Kidney (tissue), 13 donors: ENCODE measurements at regions not wholly inside any gene's neighbourhood (a gene's known extent, or its start where the extent isn't known, plus 50 kb on each side); places are given as distances from the start of the nearest gene placed in this dataset.

Experiments
- DNase-seq, 5 donors: peaks; one replicate each; pipeline ENCODE4 v3.0.0-alpha.2; 2013 to 2020
- FAIRE-seq: peaks from 2 replicates; lab custom pipeline; 2012; peaks lifted over from hg19 to GRCh38; lab: Jason Lieb, UNC
- H3K27ac ChIP-seq, 2 donors: one replicate each; pipeline ENCODE4 v1.7.0; 2013; ENCODE audit warnings: low read depth in 2 of 2, low read length in 2 of 2, inconsistent platforms in 1 of 2
- H3K27me3 ChIP-seq: one replicate; pipeline ENCODE4 v1.7.1; 2013; ENCODE audit warnings: low read length, inconsistent platforms; ENCODE audit not compliant: control insufficient read depth, insufficient read depth
- H3K36me3 ChIP-seq, 3 donors: one replicate each; pipeline versions ENCODE4 v1.7.0 to v1.7.1; 2013; ENCODE audit warnings: low read length in 3 of 3, control low read depth in 1 of 3, inconsistent platforms in 1 of 3; ENCODE audit not compliant: insufficient read depth in 3 of 3, control insufficient read depth in 2 of 3
- H3K4me1 ChIP-seq, 3 donors: one replicate each; pipeline versions ENCODE4 v1.7.0 to v1.7.1; 2013; ENCODE audit warnings: low read length in 3 of 3, inconsistent platforms in 1 of 3, low read depth in 1 of 3; ENCODE audit not compliant: control insufficient read depth in 2 of 3, insufficient read depth in 2 of 3
- H3K4me3 ChIP-seq, 3 donors: one replicate each; pipeline versions ENCODE4 v1.7.0 to v1.8.1; 2013; ENCODE audit warnings: low read length in 3 of 3, control low read depth in 1 of 3, inconsistent platforms in 1 of 3
- H3K9ac ChIP-seq, 3 donors: one replicate each; pipeline versions ENCODE4 v1.7.0 to v1.7.1; 2013; ENCODE audit warnings: low read length in 3 of 3, control low read depth in 1 of 3, inconsistent platforms in 1 of 3
- H3K9me3 ChIP-seq, 3 donors: one replicate each; pipeline versions ENCODE4 v1.7.0 to v1.7.1; 2013; ENCODE audit warnings: low read length in 3 of 3, control low read depth in 1 of 3, inconsistent platforms in 1 of 3; ENCODE audit not compliant: control insufficient read depth in 2 of 3, insufficient read depth in 1 of 3
- intact Hi-C: fragments of 100-400 bp; cut with DNase I; formaldehyde crosslinking; loops from one replicate; pipeline ENCODE4 v1.11.1; 2022
- TF ChIP-seq, protein P1 (sequence below): IDR thresholded peaks from 3 replicates; pipeline ENCODE4 v1.5.1; 2012; ENCODE audit warnings: mild to moderate bottlenecking, moderate library complexity, borderline replicate concordance; ENCODE audit not compliant: insufficient read depth; ENCODE audit errors: extremely low read depth
- donor health status: control.
- donor health status: control.
- donor health status: control.
- donor health status: control.
- donor health status: control.
- donor health status: DM: yes; HTN: yes; CAD: no.
- donor health status: Normal renal cell carcinoma (clear cell type).

DNA sequence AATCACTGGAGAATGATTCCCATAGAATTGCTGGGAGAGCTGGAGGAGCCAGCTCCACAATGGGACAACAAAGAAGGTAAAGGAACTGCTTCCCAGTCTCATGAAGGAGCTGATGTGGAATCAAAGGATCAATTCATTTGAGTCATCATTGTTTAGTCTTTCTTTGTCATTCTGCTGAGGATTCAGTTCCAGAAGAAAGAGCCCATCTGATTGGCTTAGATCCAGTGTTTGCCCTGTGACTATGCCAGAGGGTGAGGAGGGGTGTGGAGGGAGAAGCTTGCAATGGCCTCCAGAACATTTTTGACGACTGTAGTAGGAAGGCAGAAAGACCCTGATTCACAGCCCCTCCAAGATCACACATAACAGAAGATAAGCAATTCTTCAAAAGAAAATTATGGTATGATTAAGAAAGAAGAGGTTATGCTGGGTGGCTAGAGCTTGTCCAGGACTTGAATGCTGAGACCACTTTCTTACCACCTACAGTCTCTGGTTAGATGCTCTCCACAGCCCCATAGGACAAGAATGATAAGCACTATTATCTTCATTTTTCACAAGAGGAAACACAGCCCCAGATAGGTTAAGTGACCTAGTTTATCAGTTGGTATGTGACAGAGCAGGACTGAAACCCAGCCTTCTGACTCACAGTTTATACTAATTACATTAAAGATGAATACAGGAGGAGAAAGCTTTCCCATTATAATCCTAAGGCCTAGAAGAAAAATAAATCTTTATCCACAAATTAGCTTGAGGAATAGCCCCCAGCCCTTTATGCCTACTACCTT lies 363.1 kb downstream of the PRELID2 start:
- H3K27me3 ChIP-seq: no peaks in the 10 kb centered on the region
- intact Hi-C loops: no loop called here
- no peak overlapping the region for H3K4me3 ChIP-seq
- H3K36me3 ChIP-seq: no peaks in the 10 kb centered on the region
- H3K4me1 ChIP-seq: no peaks in the 10 kb centered on the region
- H3K9me3 ChIP-seq: no peaks in the 10 kb centered on the region
- H3K27ac ChIP-seq: no peak overlapping the region
- no peak for FAIRE-seq
- TF ChIP-seq, protein P1, sequence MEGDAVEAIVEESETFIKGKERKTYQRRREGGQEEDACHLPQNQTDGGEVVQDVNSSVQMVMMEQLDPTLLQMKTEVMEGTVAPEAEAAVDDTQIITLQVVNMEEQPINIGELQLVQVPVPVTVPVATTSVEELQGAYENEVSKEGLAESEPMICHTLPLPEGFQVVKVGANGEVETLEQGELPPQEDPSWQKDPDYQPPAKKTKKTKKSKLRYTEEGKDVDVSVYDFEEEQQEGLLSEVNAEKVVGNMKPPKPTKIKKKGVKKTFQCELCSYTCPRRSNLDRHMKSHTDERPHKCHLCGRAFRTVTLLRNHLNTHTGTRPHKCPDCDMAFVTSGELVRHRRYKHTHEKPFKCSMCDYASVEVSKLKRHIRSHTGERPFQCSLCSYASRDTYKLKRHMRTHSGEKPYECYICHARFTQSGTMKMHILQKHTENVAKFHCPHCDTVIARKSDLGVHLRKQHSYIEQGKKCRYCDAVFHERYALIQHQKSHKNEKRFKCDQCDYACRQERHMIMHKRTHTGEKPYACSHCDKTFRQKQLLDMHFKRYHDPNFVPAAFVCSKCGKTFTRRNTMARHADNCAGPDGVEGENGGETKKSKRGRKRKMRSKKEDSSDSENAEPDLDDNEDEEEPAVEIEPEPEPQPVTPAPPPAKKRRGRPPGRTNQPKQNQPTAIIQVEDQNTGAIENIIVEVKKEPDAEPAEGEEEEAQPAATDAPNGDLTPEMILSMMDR: no peak
- H3K9ac ChIP-seq: no peak overlapping the region
- no peak for DNase-seq

- no peak for FAIRE-seq
- H3K36me3 ChIP-seq: no peaks in the 10 kb centered on the region
Measured at GRCh38 chr5:145471026-145471425, 364.1 kb downstream of the PRELID2 start.

DNA sequence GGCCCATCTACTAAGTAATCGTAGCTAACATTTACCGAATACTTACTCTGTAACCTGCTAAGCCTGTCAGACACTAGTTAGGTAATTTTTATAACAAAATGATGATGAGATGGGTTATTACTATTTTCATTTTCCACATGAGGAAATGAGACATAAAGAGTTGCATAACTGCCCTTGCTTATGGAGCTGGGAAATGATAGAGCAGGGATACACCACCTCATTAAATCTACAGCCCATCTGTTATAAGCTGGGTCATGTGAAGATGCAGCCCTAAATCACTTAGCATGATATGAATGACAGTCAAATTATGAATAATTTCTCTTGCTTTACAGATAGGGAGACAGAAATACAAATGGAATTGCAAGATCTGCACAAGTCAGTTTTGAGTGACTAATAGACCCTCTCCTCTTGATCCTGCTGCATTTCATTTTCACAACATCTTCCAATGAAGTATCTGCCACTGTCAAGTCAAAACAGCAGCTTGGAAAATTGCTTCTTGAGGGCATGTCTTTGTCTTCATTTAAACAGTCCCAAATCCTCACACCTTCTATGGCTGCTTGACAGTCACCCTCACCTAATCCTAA lies 364.7 kb downstream of the PRELID2 start:
- intact Hi-C loops: no loop called here
- H3K9ac ChIP-seq: no peak overlapping the region
- no peak overlapping the region for H3K27ac ChIP-seq
- H3K4me3 ChIP-seq: no peak overlapping the region
- H3K4me1 ChIP-seq: no peaks in the 10 kb centered on the region
- no peaks in the 10 kb centered on the region for H3K27me3 ChIP-seq
- DNase-seq: no peak
- TF ChIP-seq, protein P1: no peak
- no peak for FAIRE-seq
- H3K9me3 ChIP-seq: no peaks in the 10 kb centered on the region
- no peaks in the 10 kb centered on the region for H3K36me3 ChIP-seq

More at GRCh38 chr5:145471026-145471425, 364.1 kb downstream of the PRELID2 start:
- DNase-seq: no peak
- Histone ChIP-seq H3K27me3 (no peaks in the 10 kb centered on the region), H3K27ac (no peak overlapping the region), H3K4me1 (no peaks in the 10 kb centered on the region), H3K4me3 (no peak overlapping the region), H3K9ac (no peak overlapping the region), H3K9me3 (no peaks in the 10 kb centered on the region)
- TF ChIP-seq, protein P1: no peak
- intact Hi-C loops: no loop called here
